Fibroblast of pulmonary artery (primary cell): ENCODE measurements at regions not wholly inside any gene's neighbourhood (a gene's known extent, or its start where the extent isn't known, plus 50 kb on each side); places are given as distances from the start of the nearest gene placed in this dataset.

Experiments used
- DNase-seq: peaks from one replicate; pipeline ENCODE4 v3.0.0-alpha.2; 2010; ENCODE audit warnings: low read depth
- H3K4me3 ChIP-seq: replicated peaks from 2 replicates; pipeline ENCODE4 v1.5.1; 2011; ENCODE audit warnings: low read depth, mild to moderate bottlenecking, control low read depth, low read length, moderate library complexity
- CTCF ChIP-seq: IDR thresholded peaks from 2 replicates; pipeline ENCODE4 v1.5.1; 2011; ENCODE audit warnings: mild to moderate bottlenecking, control low read depth, low read length, inconsistent platforms; ENCODE audit errors: missing control alignments

DNA sequence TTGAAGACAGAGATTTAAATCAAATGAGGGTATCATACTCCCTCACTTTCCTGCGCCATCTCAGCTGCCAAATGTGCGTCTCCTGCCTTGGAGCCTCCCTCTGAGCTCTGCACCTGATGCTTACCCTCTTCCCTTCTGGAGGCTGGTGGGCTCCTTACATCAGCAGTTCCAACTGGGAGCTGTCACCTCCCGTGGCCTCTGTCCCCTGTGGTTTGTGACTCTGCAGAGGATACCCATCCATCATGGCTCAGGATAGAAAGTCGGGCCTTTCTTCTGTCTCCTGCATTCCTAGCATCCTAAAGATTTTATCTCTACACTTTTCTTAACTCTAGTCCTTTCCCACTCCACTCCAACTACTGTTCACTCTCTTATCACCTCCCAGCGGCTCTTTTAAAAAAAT lies 570.6 kb downstream of the BCL11B start:
- DNase-seq = no peak
- no peak overlapping the region for H3K4me3 ChIP-seq
- no peak for TF ChIP-seq CTCF

GRCh38 chr14:98704441-98704840 lies 567.6 kb downstream of the BCL11B start:
- H3K4me3 ChIP-seq = no peak overlapping the region
- no peak for TF ChIP-seq CTCF
- DNase-seq = no peak

DNA sequence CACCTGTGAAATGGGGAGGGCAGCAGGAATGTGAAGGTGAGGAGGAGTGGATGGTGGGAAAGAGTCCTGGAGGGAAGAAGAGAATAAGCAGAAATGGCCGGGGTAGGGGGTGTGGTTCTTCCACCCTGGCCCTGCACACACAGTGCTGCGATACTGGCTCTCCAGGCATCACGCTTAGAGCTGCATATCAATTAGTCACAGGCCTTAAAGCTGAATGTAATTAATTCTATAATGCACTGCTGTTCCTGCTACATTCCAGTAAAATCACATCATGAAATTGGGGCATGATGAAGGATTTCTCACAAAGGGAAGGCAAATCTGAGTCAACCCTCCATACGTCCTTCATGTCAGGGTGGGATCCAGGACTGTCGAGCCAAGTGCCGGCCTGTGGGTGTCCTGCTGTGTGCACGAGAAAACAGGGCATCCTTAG lies 566.1 kb downstream of the BCL11B start:
- DNase-seq = no peak
- no peak overlapping the region for H3K4me3 ChIP-seq
- TF ChIP-seq CTCF = no peak

DNA sequence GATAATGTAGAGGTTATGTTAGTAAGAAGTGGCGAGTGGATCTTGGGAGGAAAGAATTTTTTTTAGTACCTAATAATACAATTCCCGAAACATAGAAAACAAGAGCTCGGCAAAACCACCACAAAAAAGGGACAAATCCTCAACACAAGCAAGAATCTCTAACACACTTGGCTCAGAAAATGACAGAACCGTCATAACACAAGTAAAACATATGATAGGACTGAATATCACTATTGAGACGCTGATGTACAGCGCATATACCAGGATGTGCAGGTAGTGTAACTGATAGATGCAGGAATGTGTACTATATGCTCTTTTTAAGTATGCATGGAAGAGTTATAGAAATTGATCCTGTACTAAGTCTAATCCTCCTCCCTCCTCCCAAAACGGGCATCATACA lies 564.5 kb downstream of the BCL11B start:
- no peak overlapping the region for H3K4me3 ChIP-seq
- DNase-seq = no peak
- no peak for TF ChIP-seq CTCF

DNA sequence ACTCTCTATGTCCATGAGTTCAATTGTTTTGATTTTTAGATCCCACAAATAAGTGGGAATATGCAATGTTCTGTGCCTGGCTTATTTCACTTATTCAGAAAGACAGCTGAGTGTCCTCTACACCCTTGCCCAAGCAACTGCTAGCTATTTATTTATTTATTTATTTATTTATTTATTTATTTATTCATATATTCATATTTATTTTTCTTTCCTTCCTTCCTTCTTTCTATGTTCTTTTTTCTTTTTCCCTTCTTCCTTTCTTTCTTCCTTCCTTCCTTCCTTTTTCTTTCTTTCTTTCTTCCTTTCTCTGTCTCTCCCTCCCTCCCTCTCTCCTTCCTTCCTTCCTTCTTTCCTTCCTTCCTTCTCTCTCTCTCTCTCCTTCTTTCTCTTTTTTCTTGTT lies 563.4 kb downstream of the BCL11B start:
- H3K4me3 ChIP-seq = no peak overlapping the region
- DNase-seq = no peak

GRCh38 chr14:98711453-98711852 lies 560.5 kb downstream of the BCL11B start:
- DNase-seq = no peak
- H3K4me3 ChIP-seq = no peak overlapping the region
- TF ChIP-seq CTCF = no peak

More for the DNA sequence above, 563.4 kb downstream of the BCL11B start:
- no peak for TF ChIP-seq CTCF

DNA sequence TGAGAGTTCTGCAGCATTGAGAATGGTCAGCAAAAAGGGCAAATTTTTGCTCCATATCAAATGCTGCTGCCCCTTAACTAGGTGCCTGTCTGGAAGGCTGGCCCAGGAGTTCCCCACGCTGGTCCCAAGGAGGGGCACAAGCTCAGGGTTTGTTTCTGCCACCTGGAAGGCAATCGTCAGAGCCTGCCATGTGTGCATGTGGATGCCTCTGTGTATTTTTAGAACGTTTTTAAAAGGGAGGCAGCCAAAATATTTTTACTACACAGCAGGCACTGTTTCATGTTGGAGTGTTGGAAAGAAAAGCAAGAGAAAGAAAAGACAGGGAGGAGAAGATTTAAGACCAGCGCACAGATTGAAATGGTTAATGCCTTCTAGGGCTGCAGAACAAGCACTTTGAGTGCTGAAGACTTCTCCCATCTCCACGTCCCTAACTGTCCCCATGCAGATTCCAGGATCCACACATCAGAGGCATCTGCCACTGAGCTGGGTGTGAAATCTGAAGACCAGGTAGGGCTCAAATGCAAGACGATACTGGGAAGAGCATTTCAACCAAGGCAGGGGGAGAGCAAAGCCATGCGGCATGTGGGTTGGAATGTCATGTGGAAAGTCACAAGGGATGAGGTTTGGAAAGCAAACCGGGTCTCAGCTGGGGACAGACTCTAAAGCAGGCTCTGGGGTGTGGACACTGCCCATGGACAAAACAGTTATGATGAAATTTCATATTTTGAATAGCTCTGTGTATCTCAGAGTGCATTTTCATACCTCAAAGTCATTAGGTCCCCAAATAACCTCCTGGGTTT lies 557.2 kb downstream of the BCL11B start:
- no peak for DNase-seq
- no peak overlapping the region for H3K4me3 ChIP-seq
- no peak for TF ChIP-seq CTCF
